HG03378 (cell line): ENCODE measurements at regions not wholly inside any gene's neighbourhood (a gene's known extent, or its start where the extent isn't known, plus 50 kb on each side); places are given as distances from the start of the nearest gene placed in this dataset.
"Not testable (repeated sequence)": the region's sequence is repeated elsewhere in the genome, so short reads cannot be mapped to it uniquely, and the experiment has no call there.

ENCODE experiments used
- ATAC-seq: cut with Tn5 transposase; IDR thresholded peaks from one replicate; pipeline ENCODE4 v1.9.1; 2021; ENCODE audit warnings: mild to moderate bottlenecking, moderate library complexity; ENCODE audit not compliant: unreplicated experiment

GRCh38 chr1:163973586-163973985 is 585.4 kb upstream of the PBX1 start:
- ATAC-seq: no peak

- no peak for ATAC-seq
Observed at GRCh38 chr1:163974120-163974519, 584.9 kb upstream of the PBX1 start.

- no peak for ATAC-seq
Observed at GRCh38 chr1:163980394-163980793, 578.6 kb upstream of the PBX1 start.

GRCh38 chr1:163981500-163982030 is 577.4 kb upstream of the PBX1 start:
- no peak for ATAC-seq

- ATAC-seq: no peak
Observed at GRCh38 chr1:163983097-163983496, 575.9 kb upstream of the PBX1 start.

GRCh38 chr1:163985700-163986099 is 573.3 kb upstream of the PBX1 start:
- no peak for ATAC-seq

- no peak for ATAC-seq
Observed at GRCh38 chr1:163999131-163999530, 559.9 kb upstream of the PBX1 start.

GRCh38 chr1:164006186-164006585 is 552.8 kb upstream of the PBX1 start:
- ATAC-seq: not testable (repeated sequence)

GRCh38 chr1:164006621-164007020 is 552.4 kb upstream of the PBX1 start:
- ATAC-seq: no peak

GRCh38 chr1:164017239-164017638 is 541.7 kb upstream of the PBX1 start:
- ATAC-seq: no peak

- ATAC-seq: no peak
Observed at GRCh38 chr1:164020391-164020790, 538.6 kb upstream of the PBX1 start.

- ATAC-seq: no peak
Observed at GRCh38 chr1:164021813-164022212, 537.2 kb upstream of the PBX1 start.

- ATAC-seq: no peak
Observed at GRCh38 chr1:164033782-164034181, 525.2 kb upstream of the PBX1 start.

- ATAC-seq: no peak
Observed at GRCh38 chr1:164040754-164041153, 518.2 kb upstream of the PBX1 start.

- no peak for ATAC-seq
Observed at GRCh38 chr1:164051782-164052181, 507.2 kb upstream of the PBX1 start.

GRCh38 chr1:164054331-164054730 is 504.7 kb upstream of the PBX1 start:
- no peak for ATAC-seq

- ATAC-seq: no peak
Observed at GRCh38 chr1:164058198-164058597, 500.8 kb upstream of the PBX1 start.

- ATAC-seq: no peak
Observed at GRCh38 chr1:164061528-164061927, 497.5 kb upstream of the PBX1 start.

GRCh38 chr1:164064501-164064900 is 494.5 kb upstream of the PBX1 start:
- ATAC-seq: no peak

GRCh38 chr1:164071288-164071687 is 487.7 kb upstream of the PBX1 start:
- ATAC-seq: no peak

- no peak for ATAC-seq
Observed at GRCh38 chr1:164086832-164087231, 472.2 kb upstream of the PBX1 start.

- ATAC-seq: no peak
Observed at GRCh38 chr1:164087906-164088453, 471.0 kb upstream of the PBX1 start.
